NOMO-1 (cell line): ENCODE measurements at regions not wholly inside any gene's neighbourhood (a gene's known extent, or its start where the extent isn't known, plus 50 kb on each side); places are given as distances from the start of the nearest gene placed in this dataset.

Experiments
- DNase-seq, 2 experiments: peaks; one replicate each; lab custom pipeline; 2025; ENCODE audit not compliant: unreplicated experiment in 2 of 2; lab: John Stamatoyannopoulos, UW

GRCh38 chr11:134531327-134532130 is 119.5 kb upstream of the B3GAT1 start:
- DNase-seq: no peak

GRCh38 chr11:134530636-134531326 is 118.7 kb upstream of the B3GAT1 start:
- no peak for DNase-seq

- no peak for DNase-seq
Observed at GRCh38 chr11:134529212-134530096, 117.4 kb upstream of the B3GAT1 start.

- no peak for DNase-seq
Observed at GRCh38 chr11:134528453-134528852, 116.4 kb upstream of the B3GAT1 start.

GRCh38 chr11:134527382-134528243 is 115.6 kb upstream of the B3GAT1 start:
- DNase-seq: no peak

GRCh38 chr11:134524896-134525845 is 113.1 kb upstream of the B3GAT1 start:
- DNase-seq: no peak

GRCh38 chr11:134524201-134524600 is 112.2 kb upstream of the B3GAT1 start:
- no peak for DNase-seq

- no peak for DNase-seq
Observed at GRCh38 chr11:134522782-134523570, 110.9 kb upstream of the B3GAT1 start.

- no peak for DNase-seq
Observed at GRCh38 chr11:134521452-134522289, 109.6 kb upstream of the B3GAT1 start.

- no peak for DNase-seq
Observed at GRCh38 chr11:134521001-134521400, 109.0 kb upstream of the B3GAT1 start.

GRCh38 chr11:134519788-134520187 is 107.7 kb upstream of the B3GAT1 start:
- DNase-seq: no peak

- no peak for DNase-seq
Observed at GRCh38 chr11:134519390-134519750, 107.3 kb upstream of the B3GAT1 start.

- no peak for DNase-seq
Observed at GRCh38 chr11:134518616-134519389, 106.8 kb upstream of the B3GAT1 start.

GRCh38 chr11:134517621-134518293 is 105.7 kb upstream of the B3GAT1 start:
- no peak for DNase-seq

- no peak for DNase-seq
Observed at GRCh38 chr11:134517115-134517514, 105.1 kb upstream of the B3GAT1 start.

GRCh38 chr11:134516529-134516928 is 104.5 kb upstream of the B3GAT1 start:
- DNase-seq: no peak
